ENCODE measurements at regions not wholly inside any gene's neighbourhood (a gene's known extent, or its start where the extent isn't known, plus 50 kb on each side); places are given as distances from the start of the nearest gene placed in this dataset.

DNA sequence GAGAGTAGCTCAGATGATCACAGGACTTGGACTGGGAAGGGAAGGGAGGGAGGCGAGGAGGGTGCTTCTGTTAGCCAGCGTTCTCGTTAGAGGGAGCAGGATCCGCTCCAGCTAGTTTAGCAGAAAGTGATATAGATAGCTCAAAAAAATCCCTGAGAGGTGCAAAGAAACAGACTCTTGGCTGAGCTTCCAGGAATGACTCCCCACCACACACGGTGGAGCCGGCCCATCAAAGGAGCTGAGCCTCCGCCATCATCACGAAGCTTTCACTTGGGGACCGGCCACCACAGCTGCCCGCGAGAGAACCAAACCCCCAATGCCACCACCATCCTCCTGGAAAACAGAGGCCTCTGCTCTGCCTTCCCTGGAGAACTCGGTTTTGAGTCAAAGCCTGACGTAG, 124.6 kb upstream of the BCL2L14 start:
- DNase-seq (ENCODE audit: low spot score) = no peak

DNA sequence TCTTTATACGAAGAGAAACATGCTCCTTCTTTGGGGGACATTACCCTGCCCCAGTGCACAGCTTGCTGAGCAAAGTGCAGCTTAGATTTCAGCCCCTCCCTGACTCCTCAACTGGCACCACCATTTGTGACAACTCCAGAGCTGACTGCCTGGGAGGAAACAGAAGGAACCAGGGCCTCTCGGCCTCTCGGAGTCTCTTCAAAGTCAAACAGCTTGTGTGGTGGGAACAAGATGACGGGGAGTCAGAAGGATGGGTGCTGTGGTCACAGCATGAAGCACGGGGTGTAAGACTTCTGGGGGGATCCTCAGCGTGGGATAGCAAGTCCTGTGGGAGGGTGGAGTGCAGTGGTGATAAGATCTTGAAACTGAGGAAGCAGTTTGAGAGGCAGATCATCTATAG, 123.5 kb upstream of the BCL2L14 start:
- no peak for DNase-seq (ENCODE audit: low spot score)

DNA sequence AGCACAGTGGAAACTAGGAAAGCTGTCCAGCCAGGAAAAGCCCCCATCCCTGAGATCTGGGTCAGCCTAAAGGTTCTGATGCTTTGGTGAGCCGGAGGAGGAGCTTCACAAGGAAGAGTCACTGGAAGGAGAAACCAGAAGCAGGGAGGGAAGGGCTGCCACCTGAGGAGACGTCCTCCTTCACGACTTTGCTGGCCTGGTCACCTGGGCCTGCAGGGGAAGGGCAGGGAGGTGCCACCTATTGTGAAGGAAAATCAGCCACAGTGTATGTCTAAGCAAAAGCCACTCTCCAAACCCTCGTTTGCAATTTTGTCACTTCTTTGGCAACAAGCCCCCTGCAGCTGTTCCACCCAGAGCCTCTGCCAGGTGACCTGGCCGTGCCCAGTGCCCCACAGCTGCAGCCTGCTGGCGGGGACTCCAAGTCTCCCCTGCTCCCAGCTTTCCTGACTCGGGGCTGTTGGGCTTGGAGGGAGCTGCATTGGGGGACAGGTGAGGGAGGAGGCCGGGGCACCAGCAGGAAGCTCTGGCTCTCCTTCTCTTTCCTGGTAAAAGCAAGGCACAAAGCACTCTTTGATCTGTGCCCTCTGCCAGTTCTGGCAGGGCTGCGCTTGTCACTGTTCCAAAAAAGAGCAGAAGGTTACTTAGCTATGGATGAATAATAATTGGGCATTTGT, 120.9 kb upstream of the BCL2L14 start:
- no peak for DNase-seq (ENCODE audit: low spot score)

DNA sequence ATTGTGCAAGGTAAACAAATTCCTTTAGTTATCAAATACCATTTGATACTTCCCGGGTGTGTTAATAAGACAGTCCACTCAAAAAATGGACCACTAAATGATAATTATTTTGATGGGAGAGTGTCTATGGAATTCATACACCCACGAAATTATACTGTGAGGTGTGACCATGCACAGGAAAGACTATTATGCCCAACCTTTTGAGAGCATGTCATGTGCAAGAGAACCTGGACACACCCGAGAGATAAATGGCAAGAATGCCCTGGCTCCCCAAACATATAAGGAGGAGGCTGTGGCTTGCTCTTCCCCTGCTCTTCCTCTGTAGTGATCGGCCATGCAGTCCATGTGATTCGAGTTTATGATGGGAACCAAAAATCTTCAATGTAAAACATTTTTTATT, 119.5 kb upstream of the BCL2L14 start:
- DNase-seq (ENCODE audit: low spot score) = no peak

DNA sequence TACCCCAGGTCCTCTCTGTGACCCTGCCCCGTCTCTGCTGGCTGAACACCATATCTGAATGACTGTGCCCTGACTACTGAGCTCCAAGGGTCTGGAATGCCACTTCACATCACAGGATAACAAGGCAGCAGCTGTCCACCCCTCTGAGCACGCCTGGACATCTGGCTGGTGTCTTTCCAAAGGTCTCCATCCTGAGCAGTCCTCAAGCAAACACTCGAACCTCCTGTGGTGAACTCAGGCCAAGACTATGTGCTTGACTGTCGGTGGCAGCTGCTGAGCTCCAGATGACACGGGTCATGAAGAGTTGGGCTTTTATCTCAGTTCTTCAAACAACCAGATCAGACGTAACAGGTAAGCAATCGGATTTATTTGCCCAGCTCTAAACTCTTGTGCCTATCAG, 117.2 kb upstream of the BCL2L14 start:
- no peak for DNase-seq (ENCODE audit: low spot score)

DNA sequence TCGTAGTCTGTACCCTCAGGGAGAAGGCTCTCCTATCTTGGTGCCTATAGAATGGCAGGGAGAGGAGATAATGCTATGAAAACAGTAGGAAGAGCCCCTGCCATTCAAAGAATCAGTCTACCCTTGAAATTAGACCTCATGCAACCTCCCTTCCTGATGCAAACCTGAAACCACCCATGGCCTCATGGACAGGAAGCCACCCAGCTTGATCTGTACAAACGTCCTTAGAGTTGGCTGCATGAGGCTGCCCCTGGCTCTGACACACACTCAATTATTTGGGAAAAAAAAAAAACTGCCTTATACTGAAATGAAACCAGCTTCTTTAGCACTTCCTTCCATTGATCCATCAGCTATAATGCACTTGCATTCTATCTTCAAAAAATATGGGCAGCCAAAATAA, 116.6 kb upstream of the BCL2L14 start:
- DNase-seq (ENCODE audit: low spot score) = no peak

DNA sequence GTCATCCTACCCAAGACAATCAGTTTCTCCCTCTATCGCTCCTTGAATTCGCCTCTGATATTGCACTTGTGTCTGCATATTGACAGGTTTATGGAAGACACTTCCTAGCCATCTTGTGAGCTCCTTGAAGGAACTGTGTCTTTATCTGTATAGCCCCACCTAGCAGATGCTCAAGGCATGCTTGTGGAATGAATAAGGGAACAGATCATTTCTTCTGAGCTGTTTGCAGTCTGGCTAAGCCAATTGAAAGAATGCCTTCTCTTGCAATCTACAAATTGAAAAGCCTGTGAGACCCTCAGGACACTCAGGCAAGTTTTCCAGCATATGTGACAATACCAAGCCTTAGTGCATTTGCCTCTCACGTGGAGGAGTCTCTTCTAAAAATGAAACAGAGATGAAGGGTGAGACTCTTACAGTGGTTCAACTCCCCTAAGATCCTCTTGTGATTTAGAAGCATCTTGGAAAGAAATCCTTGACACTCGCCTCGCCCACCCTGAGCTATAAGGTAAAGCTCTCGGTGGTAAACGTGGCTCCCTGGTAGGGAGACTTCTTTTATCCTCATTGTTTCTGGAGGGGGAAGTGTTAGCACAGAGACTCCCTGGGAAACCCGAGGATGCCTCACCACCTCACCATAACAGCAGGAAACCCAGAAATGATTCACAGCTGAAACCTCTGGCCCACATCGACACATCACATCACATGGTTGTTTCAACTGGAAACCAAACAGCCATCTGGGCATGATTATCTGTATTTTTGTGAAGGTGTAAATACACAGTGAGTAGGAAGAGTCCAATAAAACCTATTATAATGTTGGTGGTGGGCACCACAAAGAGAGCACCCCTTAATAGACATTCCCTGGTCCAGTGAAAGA, 112.3 kb upstream of the BCL2L14 start:
- peak; percentile 44 for DNase-seq (ENCODE audit: low spot score)

DNA sequence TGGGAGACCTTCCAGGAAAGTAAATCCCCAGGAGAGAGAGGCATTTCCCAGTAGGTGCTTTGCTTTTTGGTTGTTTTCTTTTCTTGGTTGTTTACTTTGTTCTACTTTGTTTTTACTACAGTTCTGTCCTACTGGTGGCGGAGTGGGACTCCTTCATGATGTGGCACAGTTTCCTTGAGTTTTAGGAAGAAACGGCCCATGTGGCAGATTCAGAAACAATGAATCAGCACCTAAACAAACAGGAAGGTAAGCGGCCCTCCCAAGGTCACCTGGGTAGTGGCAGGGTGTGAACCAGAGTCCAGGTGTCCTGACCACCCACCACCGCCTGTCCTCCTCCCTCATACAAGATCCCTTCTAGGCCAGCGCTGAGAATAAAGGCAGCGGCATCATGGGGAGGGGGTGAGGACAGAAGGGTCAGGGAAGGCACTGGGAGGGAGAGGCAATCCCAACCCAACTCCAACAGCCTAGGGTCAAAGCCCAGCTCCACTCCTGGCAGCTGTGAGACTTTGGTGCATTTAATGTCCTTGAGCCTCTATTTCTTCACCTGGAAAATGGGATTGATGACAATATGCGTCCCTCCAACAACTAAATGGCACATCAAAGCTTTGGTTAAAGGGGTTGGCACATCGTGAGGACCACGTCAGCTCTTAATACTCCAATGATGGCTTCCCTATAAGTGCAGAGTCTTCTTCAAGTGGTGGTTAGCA, 111.5 kb upstream of the BCL2L14 start:
- DNase-seq (ENCODE audit: low spot score) = no peak

DNA sequence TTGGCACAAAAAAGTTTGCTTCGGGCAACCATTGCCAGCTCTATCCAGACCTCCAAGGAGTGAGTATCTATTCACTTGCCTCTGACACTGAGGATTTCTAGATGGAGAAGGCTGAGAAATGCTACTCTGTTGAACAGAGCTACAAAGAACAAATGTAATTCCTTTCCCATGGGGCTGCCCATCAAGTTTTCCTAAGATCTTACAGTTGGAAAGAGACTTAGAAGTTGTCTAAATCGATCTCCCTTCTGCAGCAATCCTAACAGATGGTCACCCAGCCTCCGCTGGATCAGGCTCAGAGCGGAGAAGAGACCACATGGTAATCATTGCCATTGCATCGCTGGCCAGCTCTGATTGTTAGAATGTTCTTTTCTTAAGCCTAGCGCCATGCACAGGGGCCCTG, 110.1 kb upstream of the BCL2L14 start:
- no peak for DNase-seq (ENCODE audit: low spot score)

DNA sequence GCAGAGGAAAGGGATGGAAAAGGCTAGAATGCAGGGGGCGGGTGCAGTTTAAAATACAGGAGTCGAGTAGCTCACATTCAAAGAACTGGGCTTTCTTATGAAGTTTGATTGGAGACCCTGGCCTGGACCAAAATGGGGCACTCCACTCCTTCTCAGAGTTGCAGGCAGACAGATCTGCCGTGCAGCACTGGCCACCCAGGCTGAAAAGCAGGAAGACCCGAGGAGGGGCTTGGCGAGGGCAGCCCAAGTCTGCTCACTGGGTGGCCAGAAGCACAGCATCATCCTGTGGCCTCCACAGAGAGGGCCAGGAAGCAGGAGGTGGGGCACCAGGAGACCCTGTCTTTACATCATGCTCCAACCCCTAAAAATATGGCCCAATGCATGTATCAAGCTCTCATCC, 109.1 kb upstream of the BCL2L14 start:
- DNase-seq (ENCODE audit: low spot score) = no peak

DNA sequence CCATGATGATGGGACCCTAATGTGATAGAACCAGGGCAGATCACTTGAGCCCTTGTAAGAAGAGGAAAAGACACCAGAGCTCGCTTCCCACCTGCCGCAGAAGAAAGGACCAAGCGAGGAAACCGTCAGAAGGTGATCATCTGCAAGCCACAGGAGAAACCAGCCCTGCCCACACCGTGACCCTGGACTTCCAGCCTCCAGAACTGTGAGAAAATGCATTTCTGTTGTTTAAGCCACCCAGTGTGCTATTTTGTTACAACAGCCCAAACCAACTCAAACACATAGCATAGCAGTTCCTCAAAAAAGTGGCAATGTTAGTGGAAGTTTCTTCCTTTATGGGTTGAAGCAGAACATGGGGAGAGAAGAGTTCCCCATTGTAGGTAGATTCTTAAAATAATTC, 107.9 kb upstream of the BCL2L14 start:
- no peak for DNase-seq (ENCODE audit: low spot score)

DNA sequence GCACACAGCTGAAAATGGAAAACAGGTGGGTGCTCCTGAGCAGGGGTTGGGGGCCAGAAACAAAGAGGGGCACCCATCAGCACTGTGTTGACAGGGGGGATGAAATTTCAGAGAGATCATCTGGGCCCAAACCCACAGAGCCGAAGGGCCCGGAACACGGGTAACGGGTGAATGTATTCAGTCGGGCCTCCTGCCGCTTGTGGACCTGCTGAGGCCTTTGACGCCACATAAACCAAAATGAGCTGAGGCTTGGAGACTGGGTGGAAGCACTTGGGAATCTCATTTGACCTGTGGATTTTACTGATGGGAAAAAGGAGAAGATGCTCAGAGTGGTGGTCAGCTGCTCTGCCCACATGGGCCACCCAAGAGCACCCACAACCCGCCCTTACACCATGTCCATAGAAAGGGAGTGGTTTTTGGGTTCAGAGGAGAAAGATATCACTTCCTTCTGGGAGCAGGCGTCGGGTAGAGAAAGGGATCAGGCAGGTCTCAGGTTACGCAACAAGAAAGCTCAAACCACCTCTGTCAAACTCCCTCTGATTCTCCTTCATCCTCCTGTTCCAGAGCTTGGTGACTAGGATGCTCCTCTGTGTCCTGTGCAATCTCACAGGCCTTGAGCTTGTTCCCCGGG, 106.8 kb upstream of the BCL2L14 start:
- DNase-seq (ENCODE audit: low spot score) = no peak

DNA sequence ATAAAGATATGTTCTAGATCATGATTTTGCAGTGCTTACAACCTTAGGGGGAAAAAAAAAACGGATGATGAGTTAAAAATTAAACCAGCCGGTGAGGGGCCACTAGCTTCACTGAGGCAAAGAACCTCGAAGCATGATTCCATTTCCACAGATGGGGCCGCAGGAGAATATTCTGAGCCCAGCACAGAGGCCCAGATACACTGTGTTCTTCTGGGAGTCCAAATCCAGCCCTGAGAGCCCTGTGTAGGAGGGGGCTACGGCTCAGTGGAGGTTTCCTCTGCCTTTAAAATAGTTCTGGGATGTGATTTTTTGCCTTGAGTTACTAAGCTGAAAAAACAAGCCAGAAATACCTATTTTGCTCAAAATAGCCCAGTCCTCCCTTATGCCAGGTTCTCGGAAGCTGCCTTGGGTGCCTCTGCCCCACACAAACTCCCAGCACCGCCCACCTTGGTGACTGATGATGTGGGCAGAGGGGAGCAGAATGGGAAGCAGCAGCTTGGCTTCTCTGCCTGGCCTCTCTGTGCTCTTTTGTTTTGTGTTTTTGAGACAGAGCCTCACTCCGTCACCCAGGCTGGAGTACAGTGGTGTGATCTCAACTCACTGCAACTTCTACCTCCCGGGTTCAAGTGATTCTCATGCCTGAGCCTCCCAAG, 105.4 kb upstream of the BCL2L14 start:
- no peak for DNase-seq (ENCODE audit: low spot score)

DNA sequence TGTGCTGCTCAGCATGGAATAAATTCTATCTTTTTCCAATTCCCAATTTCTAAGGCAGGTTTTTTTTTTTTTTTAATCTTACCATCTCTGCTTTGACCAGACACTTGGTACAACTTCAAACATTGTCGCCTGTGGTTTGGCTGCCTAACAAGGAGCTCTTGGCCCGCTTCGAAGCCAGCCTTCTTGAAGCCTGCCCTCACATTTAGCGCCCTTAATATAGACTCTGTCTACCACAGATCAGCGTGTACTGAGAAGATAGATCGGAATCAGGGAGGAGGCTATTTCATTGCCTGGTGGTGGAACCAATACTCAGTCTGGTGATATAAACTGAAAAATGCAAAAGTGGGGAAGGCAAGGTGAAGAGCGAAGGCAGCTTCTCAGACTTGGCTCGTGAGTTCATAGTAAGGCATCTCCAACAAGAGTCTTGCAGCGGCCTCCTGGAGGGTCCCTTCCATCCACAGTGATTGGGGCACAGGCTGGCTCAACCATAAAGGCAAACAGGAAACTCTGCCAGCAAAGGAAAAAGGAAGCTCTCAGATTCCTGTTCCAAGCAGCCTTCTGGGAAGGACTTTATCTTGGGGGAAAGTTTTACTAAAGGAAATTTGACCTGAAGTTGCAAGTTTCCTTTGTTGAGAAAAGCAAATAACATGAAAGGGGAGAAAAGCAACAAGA, 103.2 kb upstream of the BCL2L14 start:
- no peak for DNase-seq (ENCODE audit: low spot score)

DNA sequence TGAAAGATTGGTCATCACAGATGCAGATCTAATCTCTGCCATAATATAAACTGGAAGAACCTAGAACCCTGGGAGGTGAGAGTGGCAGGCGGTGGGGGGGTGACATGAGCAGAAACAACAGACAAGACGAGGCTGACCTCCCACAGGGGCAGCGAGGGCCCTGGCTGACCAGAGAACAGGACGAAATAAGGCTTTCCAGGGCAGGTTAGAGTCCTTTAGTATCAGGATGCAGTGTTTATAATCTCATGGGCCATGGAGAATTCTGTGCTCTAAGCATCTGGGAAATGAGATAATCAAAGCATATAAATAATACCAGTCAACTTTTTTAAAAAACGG, 102.7 kb upstream of the BCL2L14 start:
- DNase-seq (ENCODE audit: low spot score) = no peak

DNA sequence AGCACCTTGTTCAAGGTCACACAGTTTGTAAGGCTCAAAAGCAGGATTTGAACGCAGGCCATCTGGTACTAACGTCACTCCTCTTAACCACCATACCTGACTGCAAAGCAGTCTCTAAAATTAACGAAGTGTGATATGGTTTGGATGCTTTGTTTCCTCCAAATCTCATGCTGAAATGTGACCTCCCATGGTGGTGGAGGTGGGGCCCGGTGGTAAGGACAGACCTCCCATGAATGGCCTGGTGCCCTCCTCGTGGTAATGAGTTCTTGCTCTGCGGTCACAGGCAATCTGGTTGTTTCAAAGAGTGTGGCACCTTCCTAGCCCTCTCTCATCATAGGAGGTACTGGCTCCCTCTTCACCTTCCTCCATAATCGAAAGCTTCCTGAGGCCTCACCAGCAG, 102.2 kb upstream of the BCL2L14 start:
- no peak for DNase-seq (ENCODE audit: low spot score)

DNA sequence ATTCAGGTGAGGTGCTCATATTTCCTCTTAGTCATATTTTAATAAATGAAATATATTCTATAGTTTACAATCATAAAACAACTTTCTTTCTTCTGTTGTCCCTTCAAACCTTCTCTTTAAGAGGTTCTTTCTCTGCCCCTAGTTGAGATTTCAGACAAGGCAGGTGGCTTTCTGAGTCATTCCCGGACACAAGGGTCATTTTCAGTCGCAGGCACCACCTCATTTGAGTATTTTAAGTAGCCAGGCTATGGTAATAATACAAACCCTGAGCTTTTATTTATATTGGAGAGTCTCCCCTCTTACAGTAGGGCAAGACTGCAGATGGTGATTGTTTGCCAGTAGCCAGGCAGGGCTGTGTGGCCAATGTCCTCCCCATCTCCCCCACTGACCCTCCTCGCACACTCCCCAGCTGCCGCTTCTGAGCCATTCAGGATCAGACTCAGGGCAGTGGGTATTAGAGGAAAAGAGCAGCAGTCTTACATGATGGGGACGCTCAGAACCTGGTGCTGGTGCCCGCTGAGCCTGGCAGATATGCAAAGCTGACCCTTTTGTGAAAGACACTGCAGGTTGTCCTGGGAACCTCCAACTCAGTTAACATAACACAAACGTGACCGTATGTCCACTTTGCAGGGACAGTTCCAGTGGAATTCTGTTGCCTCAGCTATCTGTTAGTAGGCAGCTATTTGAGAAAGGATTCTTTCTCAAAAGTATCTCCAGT, 101.1 kb upstream of the BCL2L14 start:
- DNase-seq (ENCODE audit: low spot score) = no peak

DNA sequence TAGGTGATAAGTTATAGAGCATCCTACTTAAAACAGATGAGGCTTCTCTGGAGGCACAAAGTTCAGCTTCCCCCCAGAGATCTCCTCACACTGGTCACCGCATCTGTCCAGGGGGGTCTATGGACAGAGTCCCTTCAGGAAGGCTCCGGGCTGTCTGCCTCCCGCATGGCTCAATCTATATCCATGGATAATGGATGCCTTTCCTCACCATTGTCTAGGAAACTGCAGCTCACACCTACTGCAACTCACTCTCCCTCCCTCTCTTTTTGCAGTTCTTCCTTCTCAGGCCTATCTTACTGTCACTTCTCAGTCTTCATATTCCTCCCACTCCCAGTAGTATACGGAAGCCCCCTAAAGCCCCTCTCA, 100.6 kb upstream of the BCL2L14 start:
- DNase-seq (ENCODE audit: low spot score) = no peak

DNA sequence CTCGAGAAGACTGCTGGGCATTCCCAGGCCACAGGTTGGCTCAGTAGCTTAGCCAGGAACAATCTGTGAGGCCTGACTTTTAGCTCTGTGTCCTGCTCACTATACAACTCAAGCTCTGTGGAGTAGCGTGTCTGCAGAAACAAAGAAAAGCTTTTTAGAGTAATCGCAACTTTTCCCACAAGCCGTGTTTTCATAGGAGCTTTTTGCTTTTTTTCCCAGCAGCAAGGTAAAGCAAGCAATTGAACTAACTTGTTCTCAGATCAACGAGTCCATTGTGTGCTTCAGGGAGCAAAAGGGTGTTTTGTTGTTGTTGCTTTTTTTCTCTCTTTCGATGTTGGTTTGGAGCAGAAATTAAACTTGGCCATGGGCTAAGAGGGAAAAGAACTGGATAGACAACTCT, 97.3 kb upstream of the BCL2L14 start:
- no peak for DNase-seq (ENCODE audit: low spot score)

DNA sequence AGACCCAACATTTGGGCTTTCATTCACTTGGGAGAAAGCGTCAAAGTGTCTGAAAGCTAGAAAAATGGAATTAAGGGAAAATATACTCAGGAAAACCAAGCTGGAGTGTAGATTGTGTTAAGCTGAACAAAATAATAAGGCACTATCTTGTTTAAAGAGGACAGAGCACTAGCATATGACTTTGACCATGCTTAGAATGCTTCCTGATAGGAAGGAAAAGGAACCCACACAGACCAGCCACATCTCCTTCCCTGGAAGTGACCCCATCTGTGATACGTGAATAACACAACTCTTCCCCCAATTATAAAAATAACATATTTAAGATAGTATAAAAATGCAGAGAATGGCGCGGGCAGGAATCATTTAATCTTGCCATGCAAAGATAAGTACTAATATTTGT, 94.7 kb upstream of the BCL2L14 start:
- DNase-seq (ENCODE audit: low spot score) = no peak

DNA sequence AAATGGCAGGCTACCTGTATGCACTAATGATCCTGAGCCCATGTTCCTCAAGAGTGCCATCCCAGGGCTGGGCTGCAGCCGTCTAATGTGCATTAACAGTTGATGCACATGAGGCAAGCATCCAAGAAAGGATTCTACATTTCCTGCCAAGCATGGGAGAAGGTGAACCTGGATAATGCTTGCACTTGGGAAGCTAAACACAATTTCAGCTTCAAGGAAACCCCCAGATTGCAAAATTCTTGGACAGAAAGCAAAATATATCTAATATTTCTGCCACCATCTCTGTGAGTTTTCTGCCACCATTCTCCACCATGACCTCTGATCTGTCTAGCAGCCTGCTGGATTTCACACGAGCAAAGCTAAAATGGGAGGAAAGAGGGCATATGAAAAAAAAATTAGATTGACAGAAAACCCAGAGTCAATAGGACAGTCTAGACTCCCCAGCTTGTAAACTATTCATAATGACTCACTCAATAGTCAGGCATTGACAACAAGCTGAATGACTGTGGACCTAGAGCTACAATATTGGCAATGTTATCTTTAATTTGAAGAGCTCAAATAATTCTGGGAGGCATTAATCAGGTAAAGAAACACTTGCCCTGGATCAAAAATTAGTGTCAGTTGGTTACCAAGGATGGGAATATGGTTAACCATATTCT, 91.9 kb upstream of the BCL2L14 start:
- peak; percentile 18 for DNase-seq (ENCODE audit: low spot score)
